NCI-H146 (cell line): ENCODE measurements at regions not wholly inside any gene's neighbourhood (a gene's known extent, or its start where the extent isn't known, plus 50 kb on each side); places are given as distances from the start of the nearest gene placed in this dataset.

Experiments
- DNase-seq: peaks from one replicate; lab custom pipeline; 2025; lab: John Stamatoyannopoulos, UW

DNA sequence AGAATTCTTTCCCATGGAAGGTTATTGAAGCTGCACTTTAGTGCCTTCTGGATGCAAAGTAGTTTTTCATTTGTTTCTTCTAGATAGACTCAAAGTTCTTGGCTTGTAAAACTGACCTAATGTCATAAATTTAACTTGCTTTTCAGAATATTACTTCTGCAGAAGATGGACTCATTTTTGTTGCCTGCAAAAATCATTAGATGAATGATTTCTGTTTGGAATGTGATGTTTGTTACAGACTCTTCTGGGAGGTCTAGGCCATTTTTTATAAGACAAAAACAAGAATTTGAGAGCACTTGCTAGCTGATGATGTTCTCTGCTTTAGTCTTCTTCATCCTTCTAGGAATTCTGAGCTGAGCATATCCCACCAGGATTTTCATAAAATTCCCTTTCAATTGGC is 308.6 kb upstream of the GIMD1 start:
- DNase-seq: no peak

DNA sequence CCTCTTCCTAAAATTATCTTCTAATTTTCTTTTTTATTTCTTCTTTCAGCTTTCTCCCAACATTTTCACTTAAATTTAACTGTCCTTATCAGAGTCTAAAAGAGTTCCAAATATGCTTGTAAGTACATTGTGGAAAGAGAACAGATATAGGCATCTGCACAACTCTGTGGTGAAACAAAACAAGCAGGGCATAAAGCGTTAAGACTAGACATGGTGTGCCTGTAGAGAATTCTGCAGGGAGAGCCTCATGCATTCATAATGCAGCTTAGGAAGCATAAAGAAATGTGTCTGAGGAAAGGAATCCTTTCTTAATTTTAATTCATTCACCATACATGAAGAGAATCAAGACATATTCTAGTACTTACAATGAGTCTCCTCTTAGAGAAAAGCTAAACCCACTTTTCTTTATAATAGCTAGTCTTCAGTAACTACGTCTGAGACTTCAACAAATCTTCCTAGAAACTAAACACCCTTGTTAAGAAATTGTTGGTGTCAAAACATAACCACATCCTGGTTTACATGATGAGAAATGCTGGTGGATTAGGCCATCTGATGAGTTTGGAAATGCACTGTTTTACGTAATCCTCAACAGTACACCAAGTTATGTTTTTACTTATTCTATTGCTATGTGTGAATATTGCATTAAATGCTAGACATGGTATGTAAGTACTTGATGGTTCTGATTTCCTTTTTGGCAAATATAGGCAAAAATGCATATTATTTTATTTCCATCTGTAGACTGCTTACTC is 307.8 kb upstream of the GIMD1 start:
- no peak for DNase-seq

DNA sequence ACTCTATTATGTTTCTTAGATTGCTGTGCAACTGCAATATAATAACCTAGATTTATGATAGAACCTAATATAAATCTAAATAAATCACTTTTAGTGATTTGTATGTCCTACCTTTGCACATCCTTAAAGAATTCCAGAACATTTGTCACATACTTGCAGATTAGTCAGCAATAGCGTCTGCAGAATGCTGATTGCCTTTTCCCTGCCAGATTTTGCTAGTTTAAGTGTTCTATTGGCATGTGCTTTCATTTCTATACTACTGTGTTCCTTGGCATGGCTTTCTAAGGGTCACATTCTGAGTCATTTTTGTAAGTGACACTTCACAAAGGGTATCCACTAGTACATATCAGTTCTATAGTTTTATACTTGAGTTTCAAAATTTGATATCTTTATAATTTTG is 303.1 kb upstream of the GIMD1 start:
- no peak for DNase-seq

DNA sequence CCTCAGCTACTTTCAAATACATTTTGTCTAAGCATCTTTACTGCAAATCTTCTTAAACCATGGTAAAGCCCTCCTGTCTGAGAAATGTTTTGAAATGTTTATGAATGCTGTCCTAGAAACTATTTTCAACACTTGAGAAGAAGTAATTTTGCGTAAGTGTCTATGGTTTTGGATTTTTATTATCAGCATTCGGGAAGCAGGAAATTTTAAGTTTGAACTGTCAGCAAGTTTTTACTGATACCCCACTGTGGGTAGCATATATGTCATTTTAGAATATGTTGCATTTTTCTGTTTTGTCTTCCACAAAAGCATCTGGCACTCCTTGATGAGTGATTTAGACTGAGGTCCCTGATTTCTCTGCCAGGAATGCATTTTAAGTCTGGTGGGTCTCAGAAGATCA is 302.4 kb upstream of the GIMD1 start:
- no peak for DNase-seq

DNA sequence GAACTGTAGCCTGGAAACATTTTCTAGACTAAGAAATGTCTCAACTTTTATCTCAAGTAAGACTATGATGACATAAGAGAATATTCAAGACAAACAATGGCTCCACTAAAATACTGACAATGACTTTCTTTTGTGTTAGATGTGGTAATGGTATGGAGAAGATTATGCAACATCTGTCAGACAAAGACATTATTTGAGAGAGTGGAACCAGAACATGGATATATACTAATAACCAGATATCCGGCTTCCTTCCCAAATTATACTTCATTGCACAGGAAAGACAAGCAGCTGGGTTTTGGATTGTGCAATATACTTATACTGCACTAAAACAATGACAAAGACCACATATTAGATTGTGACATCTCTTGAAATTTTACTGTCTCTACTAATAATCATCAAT is 290.8 kb upstream of the GIMD1 start:
- DNase-seq: no peak

DNA sequence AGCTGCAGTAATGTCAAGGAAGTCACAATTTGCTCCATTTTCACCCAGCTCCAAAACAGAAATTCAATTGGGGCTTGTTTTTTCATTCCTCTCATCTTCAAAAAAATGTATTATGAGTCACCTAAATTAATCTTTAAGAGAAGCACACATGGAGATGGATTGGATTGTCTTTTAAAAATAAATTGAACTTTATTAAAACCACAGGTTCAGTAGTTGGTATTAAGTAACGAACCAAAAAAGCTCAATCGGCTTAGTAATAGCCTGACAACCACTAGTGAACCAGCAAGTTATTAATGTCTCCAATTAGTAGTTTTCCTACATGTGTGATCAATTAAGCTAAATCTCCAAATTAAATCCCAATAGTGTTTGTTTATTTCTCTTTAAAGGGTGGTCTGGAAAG is 283.5 kb upstream of the GIMD1 start:
- DNase-seq: no peak

DNA sequence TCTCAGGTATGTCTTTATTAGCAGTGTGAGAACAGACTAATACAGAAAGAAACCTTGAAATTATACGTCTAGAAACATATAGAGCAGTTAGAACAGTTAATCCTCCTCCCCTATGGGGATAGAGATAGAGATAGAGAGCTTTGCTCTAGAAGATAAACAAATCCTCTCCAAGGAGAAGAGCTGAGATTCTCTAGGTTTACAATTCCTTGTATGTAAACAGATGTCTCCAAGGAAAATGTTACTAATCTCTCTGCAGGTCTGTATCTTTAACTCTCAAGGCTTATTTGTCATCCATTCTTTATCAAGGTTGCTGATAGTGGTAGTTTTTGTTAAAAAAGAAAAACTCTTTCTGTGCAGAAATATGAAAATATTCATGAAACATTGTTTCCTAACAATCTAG is 282.1 kb upstream of the GIMD1 start:
- DNase-seq: no peak

DNA sequence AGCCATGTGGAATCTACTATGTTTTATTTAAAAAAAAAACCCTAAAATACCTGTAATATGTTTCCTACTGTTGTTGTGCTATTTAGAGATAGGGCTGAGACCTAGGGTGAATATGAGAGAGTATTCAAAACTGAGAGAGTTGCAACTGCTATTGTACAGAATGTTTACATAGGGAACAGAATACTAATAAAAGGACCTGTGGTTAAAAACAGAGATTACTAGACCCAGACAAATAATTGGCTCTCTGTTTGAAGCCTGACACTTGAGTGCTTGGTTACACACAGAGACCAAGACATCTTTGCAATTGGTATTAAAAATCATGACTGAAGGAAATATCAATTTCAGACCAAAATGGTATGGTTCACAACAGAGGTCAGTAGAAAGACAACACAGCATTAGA is 278.9 kb upstream of the GIMD1 start:
- DNase-seq: peak; percentile 0

DNA sequence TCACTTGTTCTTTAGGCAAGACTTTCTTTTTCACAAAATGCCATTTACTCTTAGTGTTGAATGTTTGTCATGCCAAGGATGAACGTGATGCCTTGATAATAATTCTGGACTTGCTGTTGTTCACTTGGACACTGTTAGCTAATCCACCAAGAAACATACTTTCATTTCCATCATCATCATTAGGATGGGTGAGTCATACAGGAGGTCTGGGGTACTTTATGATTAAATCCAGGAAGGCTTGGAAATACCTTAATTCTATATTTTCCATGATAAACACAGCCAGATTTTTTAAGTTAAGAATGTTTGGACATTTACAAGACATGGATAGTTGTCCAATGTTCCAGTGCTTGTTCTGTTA is 260.7 kb upstream of the GIMD1 start:
- DNase-seq: no peak

DNA sequence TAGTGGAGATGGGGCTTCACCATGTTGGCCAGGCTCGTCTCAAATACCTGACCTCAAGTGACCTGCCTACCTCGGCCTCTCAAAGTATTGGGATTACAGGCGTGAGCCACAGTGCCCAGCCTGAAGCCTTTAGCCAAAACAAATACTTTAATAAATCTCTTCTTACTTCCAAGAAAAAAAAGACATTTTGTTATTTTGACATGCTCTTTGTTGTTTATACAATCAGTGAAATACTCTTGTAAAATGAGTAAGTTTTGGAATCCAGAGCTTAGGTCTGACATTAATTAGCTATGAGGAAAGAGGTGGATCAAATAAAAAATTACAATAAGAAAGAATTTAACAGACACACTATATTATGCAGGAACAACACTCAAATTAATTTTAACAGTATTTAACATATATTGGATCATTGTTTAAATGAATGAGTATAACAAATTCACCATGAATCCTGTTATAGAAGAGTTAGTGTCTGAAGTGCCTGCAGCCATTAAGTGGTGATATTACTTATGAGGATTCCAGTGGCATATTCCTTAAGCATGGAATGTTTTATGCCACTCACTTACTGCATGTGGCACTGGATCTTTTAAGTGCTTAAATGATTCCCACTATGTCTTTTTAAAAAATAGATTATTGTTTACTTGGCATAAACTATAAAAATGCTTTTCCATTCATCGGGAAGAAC is 260.1 kb upstream of the GIMD1 start:
- DNase-seq: no peak

DNA sequence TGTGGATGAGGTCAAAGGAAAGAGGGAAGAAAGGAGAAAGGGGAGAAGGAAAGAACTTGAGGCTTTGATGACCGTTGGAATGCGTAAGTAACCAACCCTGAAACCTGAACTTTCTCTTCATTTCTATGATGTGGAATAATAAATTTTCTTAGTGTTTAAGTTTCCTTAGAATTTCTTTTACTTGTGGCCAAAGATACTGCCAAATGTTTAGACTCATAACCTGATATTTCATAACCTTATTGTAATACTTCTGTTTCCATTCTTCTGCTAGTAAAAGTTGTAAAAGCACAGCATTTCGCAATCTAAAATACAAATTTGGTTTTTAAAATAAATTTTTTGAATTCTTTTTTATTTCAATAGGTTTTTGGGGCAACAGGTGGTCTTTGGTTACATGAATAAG is 258.5 kb upstream of the GIMD1 start:
- no peak for DNase-seq

DNA sequence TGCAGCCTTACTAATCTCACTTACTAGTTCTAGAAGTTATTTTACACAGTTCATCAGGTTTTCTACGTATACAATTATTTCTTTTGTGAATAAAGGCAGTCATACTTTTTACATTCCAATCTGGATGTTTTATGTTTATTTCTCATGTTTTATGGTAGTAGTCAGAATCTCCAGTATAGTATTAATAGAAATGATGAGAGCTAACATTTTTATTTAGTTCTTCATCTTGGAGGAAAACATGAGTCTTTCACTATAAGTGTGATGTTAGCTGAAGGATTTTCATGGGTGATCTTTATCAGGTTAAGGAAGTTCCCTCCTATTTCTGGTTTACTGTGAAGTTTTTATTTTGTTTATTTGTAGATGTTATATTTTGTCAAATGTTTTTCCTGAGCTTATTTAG is 256.1 kb upstream of the GIMD1 start:
- no peak for DNase-seq

DNA sequence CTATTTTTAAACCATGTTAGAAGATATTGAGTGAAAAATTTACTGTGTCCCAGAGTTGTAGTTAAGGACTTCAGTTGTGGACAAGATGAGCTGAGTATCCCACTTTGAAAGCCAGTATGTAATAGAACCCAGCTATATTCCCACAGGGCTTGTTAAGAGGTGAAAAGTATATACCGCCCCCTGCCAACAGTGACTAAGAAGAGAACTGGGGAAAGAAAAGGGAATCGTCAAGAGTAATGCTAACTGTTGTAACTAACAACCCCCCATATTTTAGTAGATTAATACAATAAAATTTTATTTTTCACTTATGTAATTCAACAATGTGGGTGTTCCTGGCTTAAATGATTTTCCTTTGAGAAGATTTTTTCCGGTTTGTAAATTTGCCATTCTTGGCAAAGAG is 250.4 kb upstream of the GIMD1 start:
- no peak for DNase-seq

DNA sequence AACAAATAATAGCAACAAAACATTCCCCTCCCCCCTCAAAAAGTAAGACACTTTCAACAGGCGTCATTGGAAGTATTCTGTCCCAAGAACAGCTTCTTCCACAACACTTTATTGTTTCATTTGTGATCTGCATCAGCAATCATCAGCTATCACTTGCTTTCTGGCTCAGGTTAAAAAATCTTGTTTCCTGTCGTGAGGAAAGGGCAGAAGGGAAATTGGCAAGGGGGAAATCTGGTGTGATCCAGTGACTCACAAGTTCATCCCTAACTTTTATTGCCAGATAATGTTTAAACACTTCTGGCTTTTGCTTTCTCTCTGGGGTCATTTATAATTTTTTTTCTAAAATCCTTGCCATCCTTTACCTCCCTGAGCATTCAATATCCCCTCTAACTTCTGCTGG is 247.4 kb upstream of the GIMD1 start:
- no peak for DNase-seq

DNA sequence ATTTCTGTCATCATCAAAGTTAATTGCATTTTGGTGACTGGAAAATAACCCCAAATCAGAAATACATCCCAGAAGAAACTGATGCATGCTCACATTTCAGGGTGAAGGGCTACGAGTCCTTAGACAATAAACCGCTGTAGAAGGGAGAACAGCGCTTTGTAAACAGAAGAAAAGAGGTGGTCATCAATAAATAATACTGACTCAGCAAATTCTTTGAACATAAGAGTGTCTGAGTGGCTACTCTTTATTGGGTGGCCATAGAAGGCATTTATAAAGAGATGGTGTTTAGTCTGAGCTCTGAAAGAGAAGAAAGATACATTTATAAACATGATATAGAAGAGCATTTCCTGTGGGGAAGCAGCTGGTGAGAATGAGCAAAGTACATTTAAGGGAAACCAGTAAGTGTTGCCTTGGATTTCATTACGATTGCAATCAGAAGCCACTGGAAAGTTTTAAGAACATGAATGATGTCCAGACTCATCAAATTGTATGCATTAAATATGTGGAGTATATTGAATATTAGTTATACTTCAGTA is 246.9 kb upstream of the GIMD1 start:
- no peak for DNase-seq

DNA sequence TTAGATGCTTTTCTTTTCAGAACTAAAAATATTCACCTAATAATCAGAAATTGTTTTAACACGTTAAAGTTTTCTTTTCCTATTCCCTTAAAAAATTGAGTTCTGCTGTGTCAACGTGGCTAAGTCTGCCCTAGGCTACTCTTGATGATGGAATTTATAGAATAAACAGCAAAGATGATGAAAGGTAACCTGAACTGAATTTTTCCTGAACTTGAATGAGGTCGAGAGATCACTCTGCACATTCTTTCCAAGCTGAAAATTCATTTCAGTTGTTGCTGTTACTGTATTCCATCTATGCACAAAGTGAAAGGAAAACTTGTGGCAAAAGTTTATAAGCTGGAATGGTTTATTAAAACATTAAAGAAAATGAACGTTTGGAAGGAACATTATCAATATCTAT is 245.9 kb upstream of the GIMD1 start:
- DNase-seq: no peak

DNA sequence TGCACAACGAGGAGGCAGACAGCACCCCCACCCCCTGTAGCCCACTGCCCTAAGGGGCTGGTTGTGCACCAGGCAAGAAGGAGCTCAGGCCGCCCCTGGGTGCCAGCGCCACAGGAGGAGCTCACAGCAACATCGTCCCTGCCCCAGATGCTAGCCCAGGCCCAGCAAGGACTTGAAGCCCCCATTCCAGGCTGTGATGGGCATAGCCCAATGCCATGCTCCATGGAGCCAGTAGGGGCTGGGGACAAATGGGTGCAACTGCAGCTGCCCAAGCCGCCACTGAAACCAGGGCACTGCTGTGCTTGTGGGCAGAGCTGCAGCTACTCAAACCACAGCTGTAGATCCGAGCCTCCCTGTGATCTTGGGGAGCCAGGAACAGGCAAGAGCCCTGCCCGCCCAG is 241.3 kb upstream of the GIMD1 start:
- DNase-seq: no peak

DNA sequence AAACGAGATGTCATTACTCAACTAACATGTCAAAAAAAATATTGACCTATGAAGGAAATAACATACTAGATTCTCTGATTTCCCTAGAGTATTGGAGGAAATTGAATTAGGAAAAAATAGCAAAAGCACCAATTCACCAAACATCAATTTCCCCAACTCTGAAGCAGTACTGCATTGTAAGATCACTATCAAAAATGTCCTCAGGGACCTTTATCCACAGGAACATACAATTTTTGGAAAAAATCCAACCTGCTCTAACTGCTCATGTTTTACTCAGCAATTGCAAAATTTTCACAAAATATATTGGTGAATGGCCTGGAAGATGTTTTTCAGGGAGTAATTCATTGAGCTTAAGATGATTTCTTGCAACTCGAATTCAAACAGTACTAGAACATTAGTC is 239.0 kb upstream of the GIMD1 start:
- DNase-seq: no peak

DNA sequence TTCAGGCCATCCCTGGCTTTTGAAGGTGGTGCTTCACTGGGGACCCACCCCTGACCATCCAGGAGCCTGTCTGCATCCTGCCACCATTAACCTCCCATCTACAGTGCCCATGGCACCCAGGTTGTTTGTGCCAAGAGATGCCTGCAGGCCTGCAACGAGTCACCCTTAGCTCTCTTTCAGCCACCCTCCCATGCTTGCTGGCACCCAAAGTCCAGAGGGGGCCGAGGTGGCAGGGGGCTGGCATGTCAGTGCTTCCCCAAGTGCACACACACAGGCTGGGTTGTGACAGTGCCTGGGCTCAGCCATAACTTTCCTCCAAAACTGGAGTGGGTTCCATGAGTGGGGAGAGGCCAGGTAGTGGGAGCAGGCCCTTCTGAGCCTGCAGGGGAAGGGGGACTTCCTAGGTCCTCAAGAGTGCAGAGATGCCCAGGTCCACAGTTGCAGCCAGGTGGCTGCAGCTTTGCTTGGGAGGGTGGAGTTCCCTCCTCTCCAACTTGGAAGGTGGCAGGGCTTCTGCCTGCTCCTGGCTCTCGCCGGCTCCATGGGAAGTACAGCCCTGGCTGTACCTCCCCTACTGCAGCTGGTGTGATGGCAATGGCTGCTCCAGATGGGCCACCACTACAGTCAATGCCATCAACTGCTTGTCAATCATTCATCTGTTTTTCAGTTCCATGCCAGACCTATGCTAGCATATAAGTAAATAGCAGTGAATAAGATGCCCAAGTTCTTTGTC is 235.9 kb upstream of the GIMD1 start:
- no peak for DNase-seq

DNA sequence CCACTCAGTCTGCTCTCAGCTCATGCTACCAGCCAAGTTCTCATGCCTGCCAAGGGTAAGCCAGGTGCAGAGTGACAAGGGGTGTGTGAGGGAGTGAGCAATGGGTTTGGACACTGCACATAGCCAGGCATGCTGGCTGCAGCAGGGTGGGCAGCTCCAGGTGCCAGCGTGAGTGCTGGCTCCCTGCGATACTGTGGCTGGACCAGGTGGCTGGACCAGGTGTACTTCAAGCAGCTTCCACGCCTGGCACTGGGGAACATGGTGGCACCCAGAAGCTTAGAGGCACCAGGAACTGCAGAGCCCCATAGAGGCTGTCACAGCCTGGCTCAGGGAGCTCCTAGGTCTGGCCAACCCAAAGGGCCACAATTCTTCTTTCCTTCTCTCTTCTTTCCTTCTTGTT is 234.9 kb upstream of the GIMD1 start:
- no peak for DNase-seq

DNA sequence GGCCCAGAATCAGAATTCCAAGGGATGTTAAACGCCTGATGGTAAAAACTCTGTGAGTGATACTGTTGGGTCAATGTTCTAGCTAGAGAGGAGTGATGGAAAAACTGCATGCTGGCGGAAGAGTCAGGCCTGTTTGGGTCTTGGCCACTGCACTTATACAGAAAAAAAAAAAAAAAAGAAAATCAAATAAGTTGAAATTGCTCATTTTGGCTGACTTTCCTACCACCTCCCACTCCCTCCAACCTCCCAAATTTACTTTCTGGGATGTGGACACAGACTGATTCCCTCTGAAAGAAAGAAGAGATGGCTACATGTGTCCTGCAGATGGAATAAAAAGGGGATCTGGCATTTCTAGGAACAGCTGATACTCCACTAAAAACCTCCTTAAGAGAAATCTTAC is 234.1 kb upstream of the GIMD1 start:
- no peak for DNase-seq

DNA sequence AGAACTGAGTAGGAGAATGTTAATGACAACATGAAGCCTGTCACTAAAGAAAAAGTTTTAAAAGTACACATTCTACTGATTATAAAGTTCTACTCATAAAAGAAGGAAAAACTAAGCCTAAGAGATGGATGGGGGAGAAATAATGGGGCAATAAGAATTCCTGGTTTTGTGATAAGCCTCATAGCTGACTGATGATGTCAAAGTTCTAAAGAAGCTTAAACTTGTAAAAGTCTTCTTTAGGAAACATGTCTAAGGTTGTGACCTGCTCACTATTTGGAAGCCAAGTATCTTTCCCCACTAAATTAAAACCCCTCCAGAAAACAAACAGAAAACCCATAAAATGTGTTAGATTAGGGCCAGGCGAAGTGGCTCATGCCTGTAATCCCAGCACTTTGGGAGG is 232.9 kb upstream of the GIMD1 start:
- DNase-seq: no peak

DNA sequence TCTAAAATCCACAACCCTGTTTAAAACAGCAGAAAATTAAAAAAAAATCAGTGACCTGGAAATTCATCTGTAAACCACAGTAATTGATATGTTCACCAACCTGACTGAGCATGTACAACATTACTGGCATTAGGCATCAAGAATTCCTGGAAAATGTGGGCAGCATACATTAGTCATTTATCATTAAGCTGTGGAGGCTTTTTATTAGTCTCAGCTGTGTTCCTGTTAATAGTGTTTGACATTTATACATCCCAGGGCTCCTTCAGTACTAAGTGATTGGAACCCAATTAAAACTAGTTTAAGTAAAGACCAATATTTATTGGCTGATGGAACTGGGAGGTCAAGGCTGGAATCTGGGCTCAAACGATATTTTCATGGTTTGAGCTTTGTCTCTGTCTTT is 227.3 kb upstream of the GIMD1 start:
- DNase-seq: no peak
